Mesenchymal stem cell (in vitro differentiated cells and primary cell): ENCODE measurements at regions not wholly inside any gene's neighbourhood (a gene's known extent, or its start where the extent isn't known, plus 50 kb on each side); places are given as distances from the start of the nearest gene placed in this dataset.

Source experiments
- DNase-seq: peaks from one replicate; pipeline ENCODE4 v3.0.0-alpha.2; 2013
- H2AFZ ChIP-seq: one replicate; pipeline ENCODE4 v1.6.1; 2013; ENCODE audit warnings: low read depth, mild to moderate bottlenecking, control low read depth, inconsistent platforms, low read length, moderate library complexity
- H2AK5ac ChIP-seq: 2 replicates; pipeline ENCODE4 v1.6.1; 2013; ENCODE audit warnings: low read length, moderate library complexity, mild to moderate bottlenecking, inconsistent platforms; ENCODE audit not compliant: severe bottlenecking
- H2BK120ac ChIP-seq: one replicate; pipeline ENCODE4 v1.6.1; 2013; ENCODE audit warnings: low read depth, mild to moderate bottlenecking, inconsistent platforms, low read length, moderate library complexity
- H2BK12ac ChIP-seq, 2 experiments: one replicate each; pipeline ENCODE4 v1.6.1; 2013; ENCODE audit warnings: inconsistent platforms in 2 of 2, low read length in 2 of 2, mild to moderate bottlenecking in 2 of 2, moderate library complexity in 2 of 2, control low read depth in 1 of 2
- H2BK15ac ChIP-seq: one replicate; pipeline ENCODE4 v1.6.1; 2013; ENCODE audit warnings: mild to moderate bottlenecking, low read depth, inconsistent platforms; ENCODE audit not compliant: poor library complexity, severe bottlenecking
- H2BK5ac ChIP-seq: 2 replicates; pipeline ENCODE4 v1.6.1; 2013; ENCODE audit warnings: low read depth, mild to moderate bottlenecking, low read length, control low read depth, inconsistent platforms; ENCODE audit not compliant: poor library complexity, severe bottlenecking
- H3K14ac ChIP-seq, 2 experiments: one replicate each; pipeline ENCODE4 v1.6.1; 2013; ENCODE audit warnings: inconsistent platforms in 2 of 2, low read length in 2 of 2, control low read depth in 1 of 2, mild to moderate bottlenecking in 1 of 2, moderate library complexity in 1 of 2
- H3K18ac ChIP-seq, 2 experiments: one replicate each; pipeline ENCODE4 v1.6.1; 2013; ENCODE audit warnings: inconsistent platforms in 2 of 2, low read length in 2 of 2, control low read depth in 1 of 2, low read depth in 1 of 2, mild to moderate bottlenecking in 1 of 2
- H3K23ac ChIP-seq, 2 experiments: one replicate each; pipeline ENCODE4 v1.6.1; 2013; ENCODE audit warnings: inconsistent platforms in 2 of 2, low read length in 2 of 2, mild to moderate bottlenecking in 2 of 2, moderate library complexity in 2 of 2, control low read depth in 1 of 2
- H3K27ac ChIP-seq: 2 replicates; pipeline ENCODE4 v1.5.1; 2013; ENCODE audit warnings: mild to moderate bottlenecking, moderate library complexity, low read length, control low read depth, inconsistent platforms; ENCODE audit not compliant: poor library complexity, severe bottlenecking
- H3K27me3 ChIP-seq, 2 experiments: 2 replicates each; pipeline versions ENCODE4 v1.6.1 to v1.7.0; 2013; ENCODE audit warnings: low read length in 2 of 2, mild to moderate bottlenecking in 2 of 2, moderate library complexity in 2 of 2, control low read depth in 1 of 2, inconsistent platforms in 1 of 2; ENCODE audit not compliant: control insufficient read depth in 1 of 2, insufficient read depth in 1 of 2
- H3K36me3 ChIP-seq, 2 experiments: 2 replicates each; pipeline versions ENCODE4 v1.6.1 to v1.7.0; 2013; ENCODE audit warnings: low read length in 2 of 2, control low read depth in 1 of 2, inconsistent platforms in 1 of 2, low read depth in 1 of 2, mild to moderate bottlenecking in 1 of 2; ENCODE audit not compliant: insufficient read depth in 2 of 2, control insufficient read depth in 1 of 2
- H3K4ac ChIP-seq, 2 experiments: one replicate each; pipeline ENCODE4 v1.6.1; 2013; ENCODE audit warnings: inconsistent platforms in 2 of 2, low read length in 2 of 2, mild to moderate bottlenecking in 2 of 2, moderate library complexity in 2 of 2, control low read depth in 1 of 2, low read depth in 1 of 2
- H3K4me1 ChIP-seq: 2 replicates; pipeline ENCODE4 v1.6.1; 2013; ENCODE audit warnings: low read depth, low read length, control low read depth; ENCODE audit not compliant: control insufficient read depth, insufficient read depth
- H3K4me2 ChIP-seq: 2 replicates; pipeline ENCODE4 v1.6.1; 2013; ENCODE audit warnings: low read length, mild to moderate bottlenecking, inconsistent platforms; ENCODE audit not compliant: poor library complexity, severe bottlenecking
- H3K4me3 ChIP-seq, 2 experiments: 2 replicates each; pipeline versions ENCODE4 v1.5.1 to v1.7.0; 2013; ENCODE audit warnings: low read length in 2 of 2, mild to moderate bottlenecking in 2 of 2, control low read depth in 1 of 2, low read depth in 1 of 2; ENCODE audit not compliant: insufficient read depth in 1 of 2
- H3K79me1 ChIP-seq: replicated peaks from 2 replicates; pipeline ENCODE4 v1.6.1; 2013; ENCODE audit warnings: mild to moderate bottlenecking, control low read depth, low read length, inconsistent platforms; ENCODE audit not compliant: poor library complexity, severe bottlenecking
- H3K9ac ChIP-seq: 2 replicates; pipeline ENCODE4 v1.7.0; 2013; ENCODE audit warnings: mild to moderate bottlenecking, low read length, moderate library complexity
- H3K9me3 ChIP-seq: 2 replicates; pipeline ENCODE4 v1.7.0; 2013; ENCODE audit warnings: mild to moderate bottlenecking, low read length; ENCODE audit not compliant: control insufficient read depth
- H4K8ac ChIP-seq: one replicate; pipeline ENCODE4 v1.6.1; 2013; ENCODE audit warnings: inconsistent platforms, mild to moderate bottlenecking, low read length, moderate library complexity
- H4K91ac ChIP-seq: one replicate; pipeline ENCODE4 v1.6.1; 2013; ENCODE audit warnings: mild to moderate bottlenecking, low read length, inconsistent platforms
- WGBS: methylation state at CpG from one replicate; pipeline ENCODE4 v1.1.7; 2013; ENCODE audit warnings: mixed read lengths; 5-methylcytosine and 5-hydroxymethylcytosine counted together

- H3K23ac ChIP-seq = no peak overlapping the region
- WGBS = no CpG with 5 or more reads among the region's 1 CpG
Measured at GRCh38 chr5:7980881-7981280, 111.9 kb downstream of the MTRR start.

DNA sequence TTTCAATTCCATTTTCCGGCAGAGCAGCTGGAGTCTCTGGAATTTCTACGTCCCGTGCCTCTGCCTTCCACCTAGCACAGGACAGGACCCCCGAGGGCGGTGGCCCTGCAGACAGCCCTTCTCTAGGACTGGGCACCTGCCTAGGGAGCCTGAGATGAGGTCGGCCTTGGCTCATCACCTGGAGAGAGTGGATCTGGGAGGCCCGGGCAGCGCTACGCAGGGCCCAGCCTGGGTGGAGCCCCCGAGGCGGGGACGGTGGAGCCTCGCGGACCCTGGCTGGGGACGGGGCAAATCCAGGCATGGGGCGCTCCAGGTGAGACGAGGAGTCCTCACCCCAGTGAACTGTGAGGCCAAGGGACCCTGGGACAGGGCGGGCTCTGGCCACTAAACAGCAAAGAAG, 114.5 kb downstream of the MTRR start:
- Histone ChIP-seq H3K23ac (no peak overlapping the region), H3K4me3 (no peak overlapping the region), H3K4me1 (no peaks in the 10 kb centered on the region)

More at GRCh38 chr5:7980881-7981280, 111.9 kb downstream of the MTRR start:
- no peak overlapping the region for H3K4me2 ChIP-seq
- H3K27me3 ChIP-seq = no peaks in the 10 kb centered on the region
- H3K36me3 ChIP-seq = no peaks in the 10 kb centered on the region
- no peak overlapping the region for H3K14ac ChIP-seq
- no peak overlapping the region for H3K27ac ChIP-seq
- H3K79me1 ChIP-seq = no peaks in the 10 kb centered on the region
- no peak overlapping the region for H2AFZ ChIP-seq
- H2BK120ac ChIP-seq = no peak overlapping the region
- H4K8ac ChIP-seq = no peak overlapping the region
- H3K18ac ChIP-seq = no peak overlapping the region
- H3K4me1 ChIP-seq = peaks cover under 1% of the 10 kb centered on the region
- no peak overlapping the region for H2AK5ac ChIP-seq
- H2BK5ac ChIP-seq = no peak overlapping the region
- no peaks in the 10 kb centered on the region for H3K9me3 ChIP-seq
- H3K9ac ChIP-seq = no peak overlapping the region
- no peak for DNase-seq
- H3K4ac ChIP-seq = no peak overlapping the region
- H3K4me3 ChIP-seq = no peak overlapping the region
- H2BK12ac ChIP-seq = no peak overlapping the region
- no peak overlapping the region for H2BK15ac ChIP-seq
- H4K91ac ChIP-seq = no peak overlapping the region

DNA sequence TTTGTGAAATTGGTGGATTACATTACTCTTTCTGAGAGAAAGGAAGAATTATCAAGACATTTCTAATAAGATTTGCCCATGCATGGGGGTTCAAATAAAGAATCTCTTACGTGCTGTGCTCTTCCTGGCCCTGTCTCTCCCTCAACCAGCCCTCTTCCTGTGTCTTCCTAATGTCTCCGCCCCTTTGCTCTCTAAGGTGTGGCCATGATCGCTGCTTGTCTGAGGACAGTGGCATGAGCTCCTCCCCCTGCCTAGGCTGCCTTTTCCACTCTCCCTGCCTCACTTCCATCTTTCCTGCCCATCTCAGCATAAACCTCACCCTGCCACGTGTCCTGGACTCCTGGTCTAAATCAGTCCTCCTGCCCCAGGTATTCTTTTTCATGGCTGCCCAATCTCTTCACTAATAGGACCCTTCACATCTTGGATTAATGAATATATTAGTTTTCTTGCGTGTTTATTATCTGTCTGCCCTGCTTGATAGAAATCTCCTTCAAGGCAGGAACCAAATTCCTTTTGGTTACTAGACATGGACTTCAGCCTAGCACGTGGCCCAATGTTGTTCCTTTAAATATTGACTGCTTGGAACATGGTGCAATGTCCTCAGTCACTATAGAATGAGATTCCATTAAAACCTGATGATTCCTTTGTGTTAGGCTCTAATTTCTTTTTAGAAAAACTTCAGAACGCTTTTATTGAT, 122.3 kb downstream of the MTRR start:
- Histone ChIP-seq H3K4me3 (no peak overlapping the region), H2BK15ac (no peak overlapping the region), H2AK5ac (no peak overlapping the region), H4K91ac (no peak overlapping the region), H3K79me1 (no peaks in the 10 kb centered on the region), H3K9me3 (no peaks in the 10 kb centered on the region), H2BK12ac (no peak overlapping the region), H2BK5ac (no peak overlapping the region), H3K23ac (no peak overlapping the region), H3K27ac (no peak overlapping the region), H3K36me3 (no peaks in the 10 kb centered on the region), H3K18ac (no peak overlapping the region), H3K14ac (no peak overlapping the region), H3K27me3 (no peaks in the 10 kb centered on the region), H4K8ac (no peak overlapping the region), H3K4me2 (no peak overlapping the region), H3K4ac (no peak overlapping the region), H3K4me1 (no peaks in the 10 kb centered on the region), H2AFZ (no peak overlapping the region), H3K9ac (no peak overlapping the region), H2BK120ac (no peak overlapping the region)
- DNase-seq = no peak
- 59% methylated on average over 6 of the region's 7 CpGs for WGBS

More for the DNA sequence above, 114.5 kb downstream of the MTRR start:
- Histone ChIP-seq H3K14ac (no peak overlapping the region), H3K4me2 (no peak overlapping the region), H3K27me3 (no peaks in the 10 kb centered on the region), H3K4ac (no peak overlapping the region), H4K91ac (no peak overlapping the region), H3K27ac (no peak overlapping the region), H2BK120ac (no peak overlapping the region), H2AFZ (no peak overlapping the region), H2AK5ac (no peak overlapping the region), H2BK12ac (no peak overlapping the region), H3K9me3 (no peaks in the 10 kb centered on the region), H3K36me3 (no peaks in the 10 kb centered on the region), H2BK5ac (no peak overlapping the region), H2BK15ac (no peak overlapping the region), H4K8ac (no peak overlapping the region), H3K18ac (no peak overlapping the region), H3K79me1 (no peaks in the 10 kb centered on the region), H3K9ac (no peak overlapping the region)
- WGBS = 86% methylated on average over 18 of the region's 18 CpGs
- DNase-seq = no peak

DNA sequence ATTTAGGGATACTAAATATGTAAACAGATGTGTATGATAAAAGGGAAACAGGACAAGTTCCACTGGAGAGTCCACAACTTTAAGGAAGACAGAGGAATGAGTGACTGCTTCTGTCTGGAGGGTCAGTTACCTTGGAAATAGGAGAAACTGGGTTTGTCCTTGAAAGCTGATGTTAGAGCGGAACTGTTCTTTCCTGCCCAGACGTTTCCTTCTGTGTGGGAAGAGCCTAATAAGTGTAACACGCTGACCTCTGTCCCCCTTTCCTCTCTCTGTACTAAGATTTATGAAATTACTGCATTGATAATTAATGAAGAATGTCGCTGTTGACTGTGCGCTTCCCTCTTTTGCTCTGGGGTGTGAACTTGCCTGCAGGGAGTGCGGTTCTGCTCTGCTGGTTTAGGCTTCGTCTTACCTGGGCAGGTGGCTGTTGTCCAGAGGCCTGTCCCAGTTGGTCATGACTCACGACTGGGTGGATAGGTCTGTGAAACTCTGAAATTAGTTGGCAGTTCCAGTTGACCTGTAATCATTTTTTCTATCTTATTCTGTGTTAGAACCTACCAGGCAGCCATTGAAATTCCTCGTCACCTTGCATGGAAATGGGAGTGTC, 126.8 kb downstream of the MTRR start:
- no peak overlapping the region for H2AK5ac ChIP-seq
- DNase-seq = no peak
- H3K36me3 ChIP-seq = no peaks in the 10 kb centered on the region
- no peak overlapping the region for H2BK120ac ChIP-seq
- no peak overlapping the region for H3K27ac ChIP-seq
- no peak overlapping the region for H3K9ac ChIP-seq
- H3K4me1 ChIP-seq = no peaks in the 10 kb centered on the region
- H2AFZ ChIP-seq = no peak overlapping the region
- no peak overlapping the region for H4K8ac ChIP-seq
- no peak overlapping the region for H3K4ac ChIP-seq
- no peak overlapping the region for H3K23ac ChIP-seq
- H2BK12ac ChIP-seq = no peak overlapping the region
- H3K14ac ChIP-seq = no peak overlapping the region
- no peak overlapping the region for H3K4me2 ChIP-seq
- no peak overlapping the region for H3K4me3 ChIP-seq
- H2BK15ac ChIP-seq = no peak overlapping the region
- H3K79me1 ChIP-seq = no peaks in the 10 kb centered on the region
- H3K27me3 ChIP-seq = no peaks in the 10 kb centered on the region
- H4K91ac ChIP-seq = no peak overlapping the region
- H3K18ac ChIP-seq = no peak overlapping the region
- no peak overlapping the region for H2BK5ac ChIP-seq
- 79% methylated on average over 9 of the region's 9 CpGs for WGBS
- H3K9me3 ChIP-seq = peaks cover 2% of the 10 kb centered on the region
